ENCODE measurements at regions not wholly inside any gene's neighbourhood (a gene's known extent, or its start where the extent isn't known, plus 50 kb on each side); places are given as distances from the start of the nearest gene placed in this dataset.

DNA sequence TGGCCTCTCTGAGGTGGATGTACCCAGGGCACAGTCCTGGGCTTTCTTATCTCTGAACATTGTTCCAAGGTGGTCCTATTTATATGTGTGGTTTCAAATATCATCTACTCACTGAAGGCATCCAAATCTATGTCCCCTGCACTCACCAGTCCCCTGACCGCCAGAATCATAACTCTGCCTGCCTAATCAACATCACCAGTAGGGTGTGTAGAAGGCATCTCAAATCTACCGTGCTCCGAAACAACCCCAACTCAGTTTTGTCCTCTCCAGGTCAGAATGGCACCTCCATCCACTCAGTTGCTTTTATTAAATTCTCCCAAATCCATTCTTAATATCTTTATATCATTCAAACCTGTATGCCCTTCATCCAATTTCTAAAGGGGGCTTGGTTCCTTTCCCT lies 536.3 kb downstream of the GRIN2A start:
- TF ChIP-seq, protein P1, sequence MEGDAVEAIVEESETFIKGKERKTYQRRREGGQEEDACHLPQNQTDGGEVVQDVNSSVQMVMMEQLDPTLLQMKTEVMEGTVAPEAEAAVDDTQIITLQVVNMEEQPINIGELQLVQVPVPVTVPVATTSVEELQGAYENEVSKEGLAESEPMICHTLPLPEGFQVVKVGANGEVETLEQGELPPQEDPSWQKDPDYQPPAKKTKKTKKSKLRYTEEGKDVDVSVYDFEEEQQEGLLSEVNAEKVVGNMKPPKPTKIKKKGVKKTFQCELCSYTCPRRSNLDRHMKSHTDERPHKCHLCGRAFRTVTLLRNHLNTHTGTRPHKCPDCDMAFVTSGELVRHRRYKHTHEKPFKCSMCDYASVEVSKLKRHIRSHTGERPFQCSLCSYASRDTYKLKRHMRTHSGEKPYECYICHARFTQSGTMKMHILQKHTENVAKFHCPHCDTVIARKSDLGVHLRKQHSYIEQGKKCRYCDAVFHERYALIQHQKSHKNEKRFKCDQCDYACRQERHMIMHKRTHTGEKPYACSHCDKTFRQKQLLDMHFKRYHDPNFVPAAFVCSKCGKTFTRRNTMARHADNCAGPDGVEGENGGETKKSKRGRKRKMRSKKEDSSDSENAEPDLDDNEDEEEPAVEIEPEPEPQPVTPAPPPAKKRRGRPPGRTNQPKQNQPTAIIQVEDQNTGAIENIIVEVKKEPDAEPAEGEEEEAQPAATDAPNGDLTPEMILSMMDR (IDR thresholded peaks at IDR 0.05 in 2 of 3, conservative IDR thresholded peaks at IDR 0.05 in 1 of 3; ENCODE audit: insufficient read depth in 2 of 3, low read depth in 1 of 3, low read length in 3 of 3), result no peak; a peak in 1 of 6 replicates
- TF ChIP-seq ZNF445 (CRISPR knock-in tag; IDR thresholded peaks at IDR 0.05; ENCODE audit: low read depth), result no peak
